Bronchial epithelial cell (primary cell): ENCODE measurements at regions not wholly inside any gene's neighbourhood (a gene's known extent, or its start where the extent isn't known, plus 50 kb on each side); places are given as distances from the start of the nearest gene placed in this dataset.

Experiments
- DNase-seq: peaks from one replicate; pipeline ENCODE4 v3.0.0-alpha.2; 2010; ENCODE audit warnings: low read depth
- FAIRE-seq: peaks from 2 replicates; lab custom pipeline; 2011; peaks lifted over from hg19 to GRCh38; lab: Jason Lieb, UNC
- H3K27me3 ChIP-seq: 2 replicates; pipeline ENCODE4 v1.5.1; 2011; ENCODE audit warnings: low read length; ENCODE audit not compliant: control insufficient read depth, insufficient read depth
- H3K36me3 ChIP-seq: 2 replicates; pipeline ENCODE4 v1.5.1; 2011; ENCODE audit warnings: low read length; ENCODE audit not compliant: control insufficient read depth, insufficient read depth
- H3K4me3 ChIP-seq: 2 replicates; pipeline ENCODE4 v1.5.1; 2011; ENCODE audit warnings: mild to moderate bottlenecking, low read depth, low read length, control low read depth
- TF ChIP-seq, protein P1 (sequence below): IDR thresholded peaks from 2 replicates; pipeline ENCODE4 v1.5.1; 2011; ENCODE audit warnings: mild to moderate bottlenecking, moderate library complexity, low read length, control low read depth, inconsistent platforms; ENCODE audit not compliant: insufficient read depth, severe bottlenecking

DNA sequence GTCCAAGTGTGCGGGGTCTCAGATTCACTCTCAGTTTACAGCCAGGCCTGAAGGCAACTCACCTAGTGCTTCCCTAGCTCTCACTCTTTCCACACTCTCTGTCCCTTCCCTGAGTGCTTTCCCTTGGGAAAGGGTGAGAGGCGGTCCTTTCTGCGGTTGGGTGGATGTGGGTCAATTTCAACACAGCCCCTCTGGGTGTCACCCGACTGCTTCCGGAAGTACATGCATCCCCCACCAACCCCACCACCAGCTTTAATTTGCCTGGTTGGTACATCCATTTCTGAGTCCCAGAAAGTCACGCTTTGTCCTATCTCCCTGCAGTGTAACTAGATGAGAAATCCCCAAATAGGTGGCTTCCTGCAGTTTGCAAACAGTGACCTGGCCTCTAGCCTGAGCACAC, 307.3 kb upstream of the MEIS1 start:
- Histone ChIP-seq H3K4me3 (no peak overlapping the region), H3K36me3 (no peaks in the 10 kb centered on the region), H3K27me3 (no peaks in the 10 kb centered on the region)
- DNase-seq, result no peak
- no peak for FAIRE-seq
- TF ChIP-seq, protein P1, sequence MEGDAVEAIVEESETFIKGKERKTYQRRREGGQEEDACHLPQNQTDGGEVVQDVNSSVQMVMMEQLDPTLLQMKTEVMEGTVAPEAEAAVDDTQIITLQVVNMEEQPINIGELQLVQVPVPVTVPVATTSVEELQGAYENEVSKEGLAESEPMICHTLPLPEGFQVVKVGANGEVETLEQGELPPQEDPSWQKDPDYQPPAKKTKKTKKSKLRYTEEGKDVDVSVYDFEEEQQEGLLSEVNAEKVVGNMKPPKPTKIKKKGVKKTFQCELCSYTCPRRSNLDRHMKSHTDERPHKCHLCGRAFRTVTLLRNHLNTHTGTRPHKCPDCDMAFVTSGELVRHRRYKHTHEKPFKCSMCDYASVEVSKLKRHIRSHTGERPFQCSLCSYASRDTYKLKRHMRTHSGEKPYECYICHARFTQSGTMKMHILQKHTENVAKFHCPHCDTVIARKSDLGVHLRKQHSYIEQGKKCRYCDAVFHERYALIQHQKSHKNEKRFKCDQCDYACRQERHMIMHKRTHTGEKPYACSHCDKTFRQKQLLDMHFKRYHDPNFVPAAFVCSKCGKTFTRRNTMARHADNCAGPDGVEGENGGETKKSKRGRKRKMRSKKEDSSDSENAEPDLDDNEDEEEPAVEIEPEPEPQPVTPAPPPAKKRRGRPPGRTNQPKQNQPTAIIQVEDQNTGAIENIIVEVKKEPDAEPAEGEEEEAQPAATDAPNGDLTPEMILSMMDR, result no peak

DNA sequence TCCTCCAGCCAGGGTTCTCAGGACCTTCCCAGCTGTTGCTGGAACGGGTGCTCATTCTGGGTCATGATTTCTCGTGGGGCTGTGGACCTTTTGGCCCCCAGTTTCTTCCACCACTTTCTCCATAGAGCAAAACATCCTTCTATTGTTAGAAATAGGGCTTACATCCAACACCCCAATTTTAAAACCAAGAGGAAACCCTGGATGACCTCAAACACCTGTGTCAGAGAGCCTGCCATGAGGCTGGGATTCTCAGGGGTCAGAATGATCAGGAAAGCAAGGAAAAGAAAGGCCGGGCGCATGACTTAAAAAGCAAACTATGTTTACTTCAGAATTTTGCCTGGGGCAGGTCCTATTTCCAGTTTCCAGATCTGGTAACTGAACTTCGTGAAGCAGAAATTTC, 307.9 kb upstream of the MEIS1 start:
- TF ChIP-seq, protein P1, result no peak
- H3K4me3 ChIP-seq, result no peak overlapping the region
- H3K36me3 ChIP-seq, result no peaks in the 10 kb centered on the region
- no peaks in the 10 kb centered on the region for H3K27me3 ChIP-seq
- FAIRE-seq (no peak), DNase-seq (no peak)

DNA sequence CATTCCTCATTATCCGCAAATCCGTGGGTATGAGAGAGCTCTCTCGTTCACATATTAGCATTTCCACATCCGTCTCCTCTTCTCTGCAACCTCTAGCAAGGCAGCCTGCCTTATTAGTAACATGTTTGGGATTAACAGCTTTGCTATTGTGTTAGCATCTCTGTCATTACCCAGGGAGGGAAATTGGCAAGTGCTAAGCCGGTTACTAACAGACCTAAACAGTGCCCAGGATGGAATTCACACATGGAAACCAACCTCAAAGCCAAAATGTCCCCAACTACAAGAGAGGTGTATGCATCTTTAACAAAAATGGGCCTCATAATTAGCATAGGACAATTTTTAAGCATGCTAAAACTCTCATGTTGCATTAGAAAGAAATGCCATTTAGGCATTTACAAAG, 309.0 kb upstream of the MEIS1 start:
- Histone ChIP-seq H3K4me3 (no peak overlapping the region), H3K27me3 (no peaks in the 10 kb centered on the region), H3K36me3 (no peaks in the 10 kb centered on the region)
- FAIRE-seq, result peak; percentile 28
- TF ChIP-seq, protein P1, result no peak
- no peak for DNase-seq

DNA sequence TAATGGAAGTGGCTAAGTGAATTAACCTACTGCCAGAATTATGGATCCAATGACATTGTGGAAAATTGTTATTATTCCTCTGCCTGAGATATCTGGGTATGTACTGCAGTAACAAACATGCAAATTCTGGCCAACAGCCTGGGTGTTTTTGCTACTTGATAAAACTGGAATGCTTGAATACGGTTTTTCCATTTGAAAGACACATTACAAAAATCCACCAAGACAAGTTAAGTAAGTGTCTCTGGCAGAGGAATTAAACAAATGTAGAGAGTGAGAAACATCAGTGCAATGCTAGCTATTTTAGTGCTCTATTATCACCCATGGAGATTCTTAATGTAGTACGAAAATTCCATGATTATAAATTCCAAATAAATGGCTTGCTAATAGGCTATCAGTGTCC, 312.4 kb upstream of the MEIS1 start:
- FAIRE-seq (no peak), DNase-seq (no peak)
- TF ChIP-seq, protein P1, result no peak
- no peak overlapping the region for H3K4me3 ChIP-seq
- no peaks in the 10 kb centered on the region for H3K27me3 ChIP-seq
- H3K36me3 ChIP-seq, result no peaks in the 10 kb centered on the region

DNA sequence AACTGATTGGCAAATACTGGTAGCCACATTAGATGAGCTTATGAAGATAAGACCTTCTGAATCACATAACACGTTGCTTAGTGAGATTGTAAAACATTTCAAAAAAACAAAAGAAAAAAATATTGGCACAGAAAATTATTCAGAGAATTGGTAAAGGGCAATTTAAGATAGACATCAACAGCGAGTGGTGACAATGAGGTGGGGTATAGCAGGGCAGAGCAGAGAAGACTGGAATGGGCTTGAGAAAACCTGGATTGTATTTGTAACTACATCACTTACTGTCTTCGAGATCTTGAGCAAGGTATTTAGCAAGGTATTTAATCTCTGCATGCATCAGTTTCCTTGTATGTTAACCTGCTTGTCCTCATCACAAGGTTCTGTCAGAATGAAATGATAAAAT, 313.0 kb upstream of the MEIS1 start:
- DNase-seq (no peak), FAIRE-seq (no peak)
- TF ChIP-seq, protein P1, result no peak
- Histone ChIP-seq H3K4me3 (no peak overlapping the region), H3K27me3 (no peaks in the 10 kb centered on the region), H3K36me3 (no peaks in the 10 kb centered on the region)

DNA sequence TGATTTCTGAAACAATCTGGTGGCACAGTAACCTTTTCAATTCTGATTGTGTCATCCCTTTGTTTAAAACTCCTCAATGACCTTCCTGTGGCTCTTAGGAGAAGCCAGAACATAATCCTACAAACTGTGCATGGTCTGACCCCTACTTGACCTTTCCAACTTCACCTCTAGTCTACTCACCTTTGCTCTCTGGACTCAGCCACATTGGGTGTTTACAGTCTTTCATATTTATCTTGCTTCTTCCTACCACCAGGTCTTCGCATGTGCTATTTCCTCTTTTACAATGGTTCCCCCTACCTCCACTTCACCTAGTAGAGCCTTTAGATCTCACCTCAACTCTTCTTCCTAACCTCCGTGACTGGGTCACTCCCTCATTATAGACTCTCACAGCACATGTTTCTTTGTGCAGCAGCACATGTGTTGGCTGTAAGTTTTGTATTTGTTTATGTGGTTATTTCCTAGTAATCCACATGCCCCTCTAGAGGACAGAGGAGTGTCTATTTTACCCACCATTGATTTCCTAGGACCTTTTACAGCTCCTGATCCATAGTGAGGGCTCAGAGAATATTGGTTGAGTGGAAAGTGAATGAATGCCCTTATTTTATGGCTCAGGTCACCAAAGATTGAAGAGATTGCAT, 320.8 kb upstream of the MEIS1 start:
- DNase-seq, result no peak
- no peaks in the 10 kb centered on the region for H3K27me3 ChIP-seq
- TF ChIP-seq, protein P1, result no peak
- no peaks in the 10 kb centered on the region for H3K36me3 ChIP-seq
- peak; percentile 70 for FAIRE-seq
- no peak overlapping the region for H3K4me3 ChIP-seq
